ENCODE measurements at regions not wholly inside any gene's neighbourhood (a gene's known extent, or its start where the extent isn't known, plus 50 kb on each side); places are given as distances from the start of the nearest gene placed in this dataset.
"Not testable (repeated sequence)": the region's sequence is repeated elsewhere in the genome, so short reads cannot be mapped to it uniquely, and the experiment has no call there.

GRCh38 chr7:106535234-106535932, 125.6 kb downstream of the CCDC71L start:
- no peak overlapping the region for H3K4me3 ChIP-seq (ENCODE audit: low read depth, low read length)
- no peak for TF ChIP-seq CTCF (IDR thresholded peaks at IDR 0.05; ENCODE audit: insufficient read depth, low read length, severe bottlenecking)
- no peaks in the 10 kb centered on the region for H3K36me3 ChIP-seq (ENCODE audit: control insufficient read depth, insufficient read depth, low read length)
- H3K27me3 ChIP-seq (ENCODE audit: control insufficient read depth, insufficient read depth, low read length) = no peaks in the 10 kb centered on the region
- no peak for DNase-seq (ENCODE audit: low read depth)
- FAIRE-seq = no peak

- no peaks in the 10 kb centered on the region for H3K36me3 ChIP-seq (ENCODE audit: control insufficient read depth, insufficient read depth, low read length)
- H3K4me3 ChIP-seq (ENCODE audit: low read depth, low read length) = no peak overlapping the region
- H3K27me3 ChIP-seq (ENCODE audit: control insufficient read depth, insufficient read depth, low read length) = no peaks in the 10 kb centered on the region
- DNase-seq (ENCODE audit: low read depth) (no peak), FAIRE-seq (no peak)
- TF ChIP-seq CTCF (IDR thresholded peaks at IDR 0.05; ENCODE audit: insufficient read depth, low read length, severe bottlenecking) = no peak
These were observed 126.6 kb downstream of the CCDC71L start for GRCh38 chr7:106534271-106534846.

- H3K36me3 ChIP-seq (ENCODE audit: control insufficient read depth, insufficient read depth, low read length); H3K4me3 ChIP-seq (ENCODE audit: low read depth, low read length); FAIRE-seq; H3K27me3 ChIP-seq (ENCODE audit: control insufficient read depth, insufficient read depth, low read length); DNase-seq (ENCODE audit: low read depth): not testable (repeated sequence)
These were observed 130.8 kb downstream of the CCDC71L start for GRCh38 chr7:106530183-106530582.

GRCh38 chr7:106526617-106527016, 134.3 kb downstream of the CCDC71L start:
- H3K27me3 ChIP-seq (ENCODE audit: control insufficient read depth, insufficient read depth, low read length); H3K4me3 ChIP-seq (ENCODE audit: low read depth, low read length); FAIRE-seq; DNase-seq (ENCODE audit: low read depth); H3K36me3 ChIP-seq (ENCODE audit: control insufficient read depth, insufficient read depth, low read length): not testable (repeated sequence)

GRCh38 chr7:106524690-106525059, 136.3 kb downstream of the CCDC71L start:
- no peak for DNase-seq (ENCODE audit: low read depth)
- FAIRE-seq = no peak
- Histone ChIP-seq H3K27me3 (ENCODE audit: control insufficient read depth, insufficient read depth, low read length) (no peaks in the 10 kb centered on the region), H3K4me3 (ENCODE audit: low read depth, low read length) (no peak overlapping the region), H3K36me3 (ENCODE audit: control insufficient read depth, insufficient read depth, low read length) (no peaks in the 10 kb centered on the region)
- TF ChIP-seq CTCF (IDR thresholded peaks at IDR 0.05; ENCODE audit: insufficient read depth, low read length, severe bottlenecking) = no peak

GRCh38 chr7:106523482-106523881, 137.5 kb downstream of the CCDC71L start:
- TF ChIP-seq CTCF (IDR thresholded peaks at IDR 0.05; ENCODE audit: insufficient read depth, low read length, severe bottlenecking) = no peak
- no peak for FAIRE-seq
- peaks cover 2% of the 10 kb centered on the region for H3K27me3 ChIP-seq (ENCODE audit: control insufficient read depth, insufficient read depth, low read length)

GRCh38 chr7:106522696-106523095, 138.3 kb downstream of the CCDC71L start:
- TF ChIP-seq CTCF (IDR thresholded peaks at IDR 0.05; ENCODE audit: insufficient read depth, low read length, severe bottlenecking) = no peak
- FAIRE-seq (no peak), DNase-seq (ENCODE audit: low read depth) (no peak)
- Histone ChIP-seq H3K36me3 (ENCODE audit: control insufficient read depth, insufficient read depth, low read length) (no peaks in the 10 kb centered on the region), H3K4me3 (ENCODE audit: low read depth, low read length) (no peak overlapping the region), H3K27me3 (ENCODE audit: control insufficient read depth, insufficient read depth, low read length) (peaks cover 2% of the 10 kb centered on the region)

More at GRCh38 chr7:106523482-106523881, 137.5 kb downstream of the CCDC71L start:
- Histone ChIP-seq H3K4me3 (ENCODE audit: low read depth, low read length) (no peak overlapping the region), H3K36me3 (ENCODE audit: control insufficient read depth, insufficient read depth, low read length) (no peaks in the 10 kb centered on the region)
- no peak for DNase-seq (ENCODE audit: low read depth)
